Adrenal gland (tissue), 9 donors: ENCODE measurements at regions not wholly inside any gene's neighbourhood (a gene's known extent, or its start where the extent isn't known, plus 50 kb on each side); places are given as distances from the start of the nearest gene placed in this dataset.

Source experiments
- DNase-seq, 7 donors: peaks; one replicate each; pipeline ENCODE4 v3.0.0-alpha.2; 2019 to 2020
- H3K27ac ChIP-seq, 5 donors: fragments of 200-600 bp; sonication (generic) in 4 of 5; 1 replicate in 3 of 5; 2 replicates in 2 of 5; pipeline versions ENCODE4 v1.5.1 to v1.8.0; 2016 to 2020; ENCODE audit warnings: mild to moderate bottlenecking in 1 of 5
- H3K27me3 ChIP-seq: fragments of 200-600 bp; 2 replicates; pipeline ENCODE4 v1.8.0; 2021
- H3K36me3 ChIP-seq, 2 donors: fragments of 200-600 bp; replicated peaks in 1 of 2; 1 replicate in 1 of 2; 2 replicates in 1 of 2; pipeline versions ENCODE4 v1.5.1 to v1.8.0; 2018 to 2022
- H3K4me1 ChIP-seq, 2 donors: fragments of 200-600 bp; replicated peaks in 1 of 2; 1 replicate in 1 of 2; 2 replicates in 1 of 2; pipeline versions ENCODE4 v1.5.1 to v1.8.0; 2018 to 2021
- H3K4me3 ChIP-seq, 4 donors: fragments of 200-600 bp; sonication (generic) in 3 of 4; one replicate each; pipeline ENCODE4 v1.5.1; 2016 to 2018
- H3K9me3 ChIP-seq, 3 donors: fragments of 200-600 bp; sonication (generic) in 1 of 3; replicated peaks in 1 of 3; 1 replicate in 2 of 3; 2 replicates in 1 of 3; pipeline versions ENCODE4 v1.5.1 to v1.8.0; 2016 to 2021
- CTCF ChIP-seq, 6 experiments: fragments of 450-650 bp in 4 of 6; fragments of 200-600 bp in 2 of 6; sonication (generic) in 1 of 6; IDR thresholded peaks; 1 replicate in 5 of 6; 2 replicates in 1 of 6; pipeline versions ENCODE4 v1.5.1 to v1.8.0; 2016 to 2021; ENCODE audit warnings: antibody characterized with exemption in 6 of 6, mild to moderate bottlenecking in 2 of 6, moderate library complexity in 1 of 6
- POLR2A ChIP-seq, 2 donors: fragments of 450-650 bp; IDR thresholded peaks; one replicate each; pipeline ENCODE4 v1.6.1; 2017; ENCODE audit warnings: antibody characterized with exemption in 2 of 2, mild to moderate bottlenecking in 2 of 2, moderate library complexity in 1 of 2
- WGBS, 4 donors: extraction: QIAGEN DNeasy Blood & Tissue Kit in 2 of 4; methylation state at CpG; one replicate each; pipeline versions ENCODE4 v1.1.5 to v1.1.7; 2013 to 2017; 5-methylcytosine and 5-hydroxymethylcytosine counted together
- intact Hi-C, 2 donors: fragments of 100-400 bp; cut with DNase I; formaldehyde crosslinking; loops; one replicate each; pipeline versions ENCODE4 v1.14.1 to v1.15.0; 2022 to 2023
- donor health status: healthy with polysubstance abuse.
- donor health status: Bipolar disorder and iron deficiency.
- donor health status: DM: yes; HTN: yes; CAD: no.
- donor health status: DM: no; HTN: no; CAD: no.
- donor health status: DM: no; HTN: no; CAD: no.

DNA sequence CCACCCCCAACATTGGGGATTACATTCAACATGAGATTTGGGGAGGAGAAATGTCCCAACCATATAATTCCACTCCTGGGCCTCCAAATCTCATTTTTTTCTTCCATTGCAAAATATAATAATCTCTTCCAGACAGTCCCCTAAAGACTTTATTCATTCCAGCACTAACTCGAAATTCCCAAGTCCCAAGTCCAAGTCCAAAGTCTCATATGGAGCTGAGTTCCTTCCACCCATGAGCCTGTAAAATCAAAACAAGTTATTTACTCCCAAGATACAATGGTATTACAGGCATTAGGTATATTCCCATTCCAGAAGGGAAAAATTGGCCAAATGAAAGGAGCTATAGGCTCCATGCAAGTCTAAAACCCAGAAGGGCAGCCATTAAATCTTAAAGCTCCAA lies 56.7 kb downstream of the P2RY1 start:
- WGBS, 4 donors, result 76 to 92% (median 79%) methylated on average over 1 of the region's 1 CpG

GRCh38 chr3:152892446-152892845 lies 57.5 kb downstream of the P2RY1 start:
- H3K27ac ChIP-seq, result no peak overlapping the region
- H3K4me1 ChIP-seq, result no peaks in the 10 kb centered on the region
- TF ChIP-seq CTCF (IDR thresholded peaks at IDR 0.05) (no peak), POLR2A (IDR thresholded peaks at IDR 0.05) (no peak)
- intact Hi-C loops, result no loop called here
- no peaks in the 10 kb centered on the region for H3K9me3 ChIP-seq
- H3K27me3 ChIP-seq, result no peaks in the 10 kb centered on the region
- H3K4me3 ChIP-seq, result no peak overlapping the region
- DNase-seq, result no peak
- no peaks in the 10 kb centered on the region for H3K36me3 ChIP-seq

More for the DNA sequence above, 56.7 kb downstream of the P2RY1 start:
- intact Hi-C loops, result no loop called here
- no peaks in the 10 kb centered on the region for H3K9me3 ChIP-seq
- H3K4me1 ChIP-seq, result no peaks in the 10 kb centered on the region
- TF ChIP-seq CTCF (IDR thresholded peaks at IDR 0.05), result no peak
- TF ChIP-seq POLR2A (IDR thresholded peaks at IDR 0.05), result no peak
- H3K4me3 ChIP-seq, result no peak overlapping the region
- H3K27ac ChIP-seq, result no peak overlapping the region
- no peaks in the 10 kb centered on the region for H3K36me3 ChIP-seq
- no peak for DNase-seq
- no peaks in the 10 kb centered on the region for H3K27me3 ChIP-seq

GRCh38 chr3:152893647-152894046 lies 58.7 kb downstream of the P2RY1 start:
- intact Hi-C loops, result no loop called here
- no peaks in the 10 kb centered on the region for H3K27me3 ChIP-seq
- H3K27ac ChIP-seq, result no peak overlapping the region
- H3K36me3 ChIP-seq, result no peaks in the 10 kb centered on the region
- TF ChIP-seq CTCF (IDR thresholded peaks at IDR 0.05) (no peak), POLR2A (IDR thresholded peaks at IDR 0.05) (no peak)
- no peak overlapping the region for H3K4me3 ChIP-seq
- WGBS, 4 donors, result 40 to 74% (median 56%) methylated on average over 3 of the region's 3 CpGs
- no peaks in the 10 kb centered on the region for H3K9me3 ChIP-seq
- H3K4me1 ChIP-seq, result no peaks in the 10 kb centered on the region
- DNase-seq, result no peak

DNA sequence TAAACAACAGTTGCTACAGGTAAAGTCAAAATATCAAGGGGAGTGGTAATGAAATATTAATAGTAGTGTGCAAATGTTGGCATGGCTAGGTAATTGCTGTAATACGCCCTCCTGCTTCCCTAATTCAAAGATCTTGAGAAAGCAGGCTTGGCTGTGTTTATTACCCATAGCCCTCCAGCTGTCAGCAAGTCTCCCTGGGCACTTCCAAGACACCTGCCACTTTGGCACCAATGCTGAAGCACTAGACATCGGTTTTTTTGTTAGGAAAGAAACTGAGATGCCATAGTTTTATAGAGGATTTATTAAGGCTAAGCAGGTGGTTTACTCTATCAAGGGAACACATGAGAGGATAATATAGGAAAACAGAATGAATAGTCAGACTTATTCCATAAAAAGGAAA lies 64.4 kb downstream of the P2RY1 start:
- H3K4me3 ChIP-seq, result no peak overlapping the region
- no peaks in the 10 kb centered on the region for H3K27me3 ChIP-seq
- no peak for TF ChIP-seq CTCF (IDR thresholded peaks at IDR 0.05)
- TF ChIP-seq POLR2A (IDR thresholded peaks at IDR 0.05), result no peak
- H3K9me3 ChIP-seq, result no peaks in the 10 kb centered on the region
- no peak overlapping the region for H3K27ac ChIP-seq
- H3K36me3 ChIP-seq, result no peaks in the 10 kb centered on the region
- H3K4me1 ChIP-seq, result no peaks in the 10 kb centered on the region
- no peak for DNase-seq
- WGBS, 4 donors, result 76 to 87% (median 81%) methylated on average over 2 of the region's 2 CpGs
- intact Hi-C loops, result no loop called here
